H1 (cell line): ENCODE measurements at regions not wholly inside any gene's neighbourhood (a gene's known extent, or its start where the extent isn't known, plus 50 kb on each side); places are given as distances from the start of the nearest gene placed in this dataset. TPM values are rescaled to one million over a fixed set of nuclear protein-coding genes. Genes with fewer than 3 reads are reported as not detected.

Source experiments
- microRNA counts: library from miRNA; unstranded; fragments of <30 nt; microRNA quantifications from one replicate; lab custom pipeline; 2015
- microRNA-seq, 2 experiments: library from miRNA; unstranded; fragments of <30 nt; microRNA quantifications; one replicate each; pipeline versions ENCODE4 to v1.2.0, GENCODE V29; 2016 to 2020; ENCODE audit warnings: borderline microRNAs expressed in 2 of 2, borderline number of aligned reads in 2 of 2, borderline replicate concordance in 1 of 2
- small RNA-seq: library from polyadenylated mRNA; stranded (forward); fragments of <200 nt; extraction: miRNeasy Mini kit (QIAGEN cat#:217004); gene quantifications from one replicate; pipeline ENCODE3, GENCODE V24; 2013; ENCODE audit not compliant: insufficient read depth

MicroRNAs encoded in the stretch of these regions (microRNA counts, 767-probe panel; counts per million panel counts)
- 879 counts per million, percentile 95 among the panel's probes with 10 or more counts for microRNA hsa-miR-147a (lab: Ali Mortazavi, UCI)

Small RNA genes lying in the stretch of these regions (microRNA-seq; reads per million reads assigned to microRNA genes)
- gene MIR147A: 0 reads per million in 2 experiments

Small RNA genes lying in the stretch of these regions (small RNA-seq; reads per million reads assigned to genes)
- not detected for gene MIR147A
